NT2/D1 (cell line): ENCODE measurements at regions not wholly inside any gene's neighbourhood (a gene's known extent, or its start where the extent isn't known, plus 50 kb on each side); places are given as distances from the start of the nearest gene placed in this dataset.

Experiments used
- YY1 ChIP-seq: IDR thresholded peaks from 2 replicates; pipeline ENCODE4 v1.6.1; 2011; ENCODE audit not compliant: insufficient read length, insufficient read depth
- ZNF274 ChIP-seq: IDR thresholded peaks from 2 replicates; pipeline ENCODE4 v1.6.1; 2011; ENCODE audit warnings: mild to moderate bottlenecking, low read depth, low read length

- TF ChIP-seq ZNF274 (no peak), YY1 (no peak)
Measured at GRCh38 chr10:53447576-53447975, 675.0 kb upstream of the MBL2 start.
